Prostate gland (tissue), 2 donors: ENCODE measurements at regions not wholly inside any gene's neighbourhood (a gene's known extent, or its start where the extent isn't known, plus 50 kb on each side); places are given as distances from the start of the nearest gene placed in this dataset.
A peak's percentile ranks its signal among the peaks of the same experiment; 100 is the strongest.

Experiments used
- DNase-seq: peaks from one replicate; pipeline ENCODE4 v3.0.0-alpha.2; 2019; ENCODE audit warnings: low spot score
- H3K27ac ChIP-seq, 2 donors: fragments of 200-600 bp; sonication (generic); 2 replicates each; pipeline ENCODE4 v1.5.1; 2017 to 2019
- H3K27me3 ChIP-seq: fragments of 200-600 bp; sonication (generic); replicated peaks from 2 replicates; pipeline ENCODE4 v1.5.1; 2019; ENCODE audit not compliant: insufficient read depth
- H3K36me3 ChIP-seq, 2 donors: fragments of 200-600 bp; sonication (generic); 1 replicate in 1 of 2; 2 replicates in 1 of 2; pipeline versions ENCODE4 v1.5.1 to v1.8.1; 2017 to 2019
- H3K4me1 ChIP-seq: fragments of 200-600 bp; sonication (generic); replicated peaks from 2 replicates; pipeline ENCODE4 v1.5.1; 2019
- H3K4me3 ChIP-seq, 2 donors: fragments of 200-600 bp; sonication (generic); 2 replicates each; pipeline ENCODE4 v1.5.1; 2017 to 2019
- H3K9me3 ChIP-seq: fragments of 200-600 bp; sonication (generic); 2 replicates; pipeline ENCODE4 v1.5.1; 2017
- CTCF ChIP-seq, 4 experiments: fragments of 200-600 bp in 2 of 4; fragments of 450-650 bp in 2 of 4; sonication (generic) in 2 of 4; IDR thresholded peaks; 1 replicate in 3 of 4; 2 replicates in 1 of 4; pipeline ENCODE4 v1.5.1; 2016 to 2019; ENCODE audit warnings: antibody characterized with exemption in 4 of 4, mild to moderate bottlenecking in 2 of 4, moderate library complexity in 2 of 4
- POLR2A ChIP-seq: fragments of 450-650 bp; IDR thresholded peaks from one replicate; pipeline ENCODE4 v1.6.1; 2016; ENCODE audit warnings: antibody characterized with exemption, mild to moderate bottlenecking
- POLR2AphosphoS5 ChIP-seq: sonication (generic); formaldehyde crosslinking; IDR thresholded peaks from one replicate; pipeline ENCODE4 v1.6.1; 2017; ENCODE audit warnings: antibody characterized with exemption
- WGBS: methylation state at CpG from one replicate; pipeline ENCODE4 v1.1.5; 2018; 5-methylcytosine and 5-hydroxymethylcytosine counted together
- intact Hi-C: fragments of 100-400 bp; cut with DNase I; formaldehyde crosslinking; loops from one replicate; pipeline ENCODE4 v1.14.2; 2022

GRCh38 chr1:29712801-29713200 is 476.5 kb downstream of the PTPRU start:
- Histone ChIP-seq H3K4me3 (no peak overlapping the region), H3K36me3 (no peaks in the 10 kb centered on the region), H3K4me1 (no peaks in the 10 kb centered on the region), H3K9me3 (no peaks in the 10 kb centered on the region), H3K27ac (no peak overlapping the region), H3K27me3 (peaks cover 3% of the 10 kb centered on the region)
- no peak for TF ChIP-seq POLR2AphosphoS5
- no peak for TF ChIP-seq POLR2A
- TF ChIP-seq CTCF (IDR thresholded peaks at IDR 0.05): no peak
- no peak for DNase-seq
- intact Hi-C loops: no loop called here
- 74% methylated on average over 7 of the region's 7 CpGs for WGBS

GRCh38 chr1:29712284-29712651 is 475.9 kb downstream of the PTPRU start:
- WGBS: 53% methylated on average over 4 of the region's 4 CpGs
- TF ChIP-seq POLR2AphosphoS5: no peak
- no peak for TF ChIP-seq POLR2A
- TF ChIP-seq CTCF (IDR thresholded peaks at IDR 0.05): no peak
- H3K27me3 ChIP-seq: peaks cover 3% of the 10 kb centered on the region
- no peak overlapping the region for H3K27ac ChIP-seq
- H3K36me3 ChIP-seq: no peaks in the 10 kb centered on the region
- intact Hi-C loops: no loop called here
- H3K4me3 ChIP-seq: no peak overlapping the region
- DNase-seq: no peak
- no peaks in the 10 kb centered on the region for H3K4me1 ChIP-seq
- H3K9me3 ChIP-seq: no peaks in the 10 kb centered on the region

GRCh38 chr1:29711582-29712283 is 475.4 kb downstream of the PTPRU start:
- no peak for DNase-seq

GRCh38 chr1:29709704-29710280 is 473.5 kb downstream of the PTPRU start:
- Histone ChIP-seq H3K9me3 (no peaks in the 10 kb centered on the region), H3K4me1 (no peaks in the 10 kb centered on the region), H3K27me3 (peaks cover 3% of the 10 kb centered on the region), H3K4me3 (no peak overlapping the region), H3K27ac (peak overlapping the region; percentile 26 to 42), H3K36me3 (no peaks in the 10 kb centered on the region)
- peak; percentile 83 for DNase-seq
- intact Hi-C loops: no loop called here
- TF ChIP-seq POLR2A (no peak), POLR2AphosphoS5 (peak; percentile 75), CTCF (IDR thresholded peaks at IDR 0.05) (no peak)
- 36% methylated on average over 9 of the region's 9 CpGs for WGBS

More at GRCh38 chr1:29711582-29712283, 475.4 kb downstream of the PTPRU start:
- no peaks in the 10 kb centered on the region for H3K9me3 ChIP-seq
- H3K4me1 ChIP-seq: no peaks in the 10 kb centered on the region
- peaks cover 3% of the 10 kb centered on the region for H3K27me3 ChIP-seq
- 81% methylated on average over 7 of the region's 7 CpGs for WGBS
- intact Hi-C loops: no loop called here
- TF ChIP-seq POLR2AphosphoS5: no peak
- no peak overlapping the region for H3K4me3 ChIP-seq
- no peaks in the 10 kb centered on the region for H3K36me3 ChIP-seq
- H3K27ac ChIP-seq: no peak overlapping the region

- peak; percentile 20 for DNase-seq
- Histone ChIP-seq H3K4me1 (no peaks in the 10 kb centered on the region), H3K27me3 (peaks cover 3% of the 10 kb centered on the region), H3K9me3 (no peaks in the 10 kb centered on the region), H3K27ac (peak overlapping the region; percentile 26 to 42), H3K36me3 (no peaks in the 10 kb centered on the region), H3K4me3 (no peak overlapping the region)
- intact Hi-C loops: no loop called here
- TF ChIP-seq POLR2AphosphoS5: no peak
- TF ChIP-seq POLR2A: no peak
- TF ChIP-seq CTCF (IDR thresholded peaks at IDR 0.05): no peak
- WGBS: 26% methylated on average over 13 of the region's 13 CpGs
Observed at GRCh38 chr1:29708796-29709703, 472.7 kb downstream of the PTPRU start.
